Psoas muscle (tissue), 7 donors: ENCODE measurements at regions not wholly inside any gene's neighbourhood (a gene's known extent, or its start where the extent isn't known, plus 50 kb on each side); places are given as distances from the start of the nearest gene placed in this dataset.
"Not testable (repeated sequence)": the region's sequence is repeated elsewhere in the genome, so short reads cannot be mapped to it uniquely, and the experiment has no call there.

ENCODE experiments used
- ATAC-seq, 4 donors: fragments of 200-7000 bp; cut with Tn5 transposase; one replicate each; pipeline ENCODE4 v1.9.1; 2020; ENCODE audit warnings: moderate library complexity in 3 of 4, mild to moderate bottlenecking in 2 of 4
- DNase-seq, 2 donors: peaks; one replicate each; pipeline ENCODE4 v3.0.0-alpha.2; 2020
- H3K27ac ChIP-seq: fragments of 200-600 bp; one replicate; pipeline ENCODE4 v1.8.0; 2022
- H3K27me3 ChIP-seq, 3 donors: fragments of 200-600 bp in 1 of 3; one replicate each; pipeline versions ENCODE4 v1.6.1 to v1.8.0; 2013 to 2022; ENCODE audit warnings: low read length in 2 of 3, mild to moderate bottlenecking in 2 of 3, moderate library complexity in 1 of 3; ENCODE audit not compliant: insufficient read depth in 3 of 3
- H3K36me3 ChIP-seq, 2 donors: fragments of 200-600 bp in 1 of 2; one replicate each; pipeline versions ENCODE4 v1.6.1 to v1.8.0; 2013 to 2022; ENCODE audit warnings: low read depth in 1 of 2, mild to moderate bottlenecking in 1 of 2, moderate library complexity in 1 of 2; ENCODE audit not compliant: insufficient read depth in 1 of 2
- H3K4me1 ChIP-seq: fragments of 200-600 bp; one replicate; pipeline ENCODE4 v1.8.0; 2022
- H3K4me3 ChIP-seq: fragments of 200-600 bp; one replicate; pipeline ENCODE4 v1.8.0; 2022; ENCODE audit warnings: mild to moderate bottlenecking
- H3K9me3 ChIP-seq: fragments of 200-600 bp; one replicate; pipeline ENCODE4 v1.8.0; 2022
- CTCF ChIP-seq: fragments of 200-600 bp; IDR thresholded peaks from one replicate; pipeline ENCODE4 v1.8.0; 2022; ENCODE audit warnings: antibody characterized with exemption
- WGBS, 3 donors: extraction: QIAGEN DNeasy Blood & Tissue Kit; methylation state at CpG; one replicate each; pipeline versions ENCODE4 v1.1.6 to v1.1.7; 2013; 5-methylcytosine and 5-hydroxymethylcytosine counted together
- intact Hi-C, 2 donors: fragments of 100-400 bp; cut with DNase I; formaldehyde crosslinking; loops; one replicate each; pipeline versions ENCODE4 v1.11.0 to v1.14.2; 2022
- donor health status: healthy with polysubstance abuse.
- donor health status: DM: no; HTN: no; CAD: no; lungs with moderate emphysema.
- donor health status: Bipolar disorder and iron deficiency.
- donor health status: healthy.
- donor health status: DM: yes; HTN: yes; CAD: no.
- donor health status: DM: no; HTN: no; CAD: no.
- donor health status: DM: yes; HTN: yes; CAD: no.

- no peaks in the 10 kb centered on the region for H3K36me3 ChIP-seq
- TF ChIP-seq CTCF: no peak
- no peak overlapping the region for H3K4me3 ChIP-seq
- no peaks in the 10 kb centered on the region for H3K27me3 ChIP-seq
- no peak for DNase-seq
- no peak overlapping the region for H3K27ac ChIP-seq
- intact Hi-C loops: no loop called here
- H3K9me3 ChIP-seq: no peaks in the 10 kb centered on the region
- no peak for ATAC-seq
- no peaks in the 10 kb centered on the region for H3K4me1 ChIP-seq
- WGBS, 3 donors: 42 to 57% (median 47%) methylated on average over 3 of the region's 3 CpGs
Measured at GRCh38 chr7:130803127-130803526, 69.1 kb upstream of the KLF14 start.

- WGBS, 3 donors: 42 to 50% (median 42%) methylated on average over 3 of the region's 3 CpGs
- Histone ChIP-seq H3K27me3 (no peaks in the 10 kb centered on the region), H3K36me3 (no peaks in the 10 kb centered on the region), H3K9me3 (no peaks in the 10 kb centered on the region), H3K4me3 (no peak overlapping the region), H3K27ac (no peak overlapping the region), H3K4me1 (no peaks in the 10 kb centered on the region)
- DNase-seq (no peak), ATAC-seq (no peak)
- no peak for TF ChIP-seq CTCF
- intact Hi-C loops: no loop called here
Measured at GRCh38 chr7:130804220-130804619, 70.2 kb upstream of the KLF14 start.

GRCh38 chr7:130812819-130813218, 78.8 kb upstream of the KLF14 start:
- H3K27ac ChIP-seq, H3K4me3 ChIP-seq, ATAC-seq, DNase-seq, H3K4me1 ChIP-seq, H3K36me3 ChIP-seq, H3K9me3 ChIP-seq, intact Hi-C loops, H3K27me3 ChIP-seq: not testable (repeated sequence)
- 86 to 94% (median 91%) methylated on average over 4 of the region's 4 CpGs for WGBS, 3 donors

GRCh38 chr7:130814778-130815335, 80.8 kb upstream of the KLF14 start:
- no peaks in the 10 kb centered on the region for H3K27me3 ChIP-seq
- ATAC-seq (no peak), DNase-seq (no peak)
- no peak overlapping the region for H3K4me3 ChIP-seq
- no peak for TF ChIP-seq CTCF
- H3K36me3 ChIP-seq: no peaks in the 10 kb centered on the region
- H3K4me1 ChIP-seq: no peaks in the 10 kb centered on the region
- 57 to 67% (median 59%) methylated on average over 2 of the region's 2 CpGs for WGBS, 3 donors
- no peaks in the 10 kb centered on the region for H3K9me3 ChIP-seq
- intact Hi-C loops: no loop called here
- H3K27ac ChIP-seq: no peak overlapping the region

- DNase-seq (no peak), ATAC-seq (no peak)
- Histone ChIP-seq H3K4me3 (no peak overlapping the region), H3K4me1 (no peaks in the 10 kb centered on the region), H3K36me3 (no peaks in the 10 kb centered on the region), H3K27me3 (no peaks in the 10 kb centered on the region), H3K27ac (no peak overlapping the region), H3K9me3 (no peaks in the 10 kb centered on the region)
- intact Hi-C loops: no loop called here
- TF ChIP-seq CTCF: no peak
- WGBS, 3 donors: 76 to 80% (median 77%) methylated on average over 2 of the region's 2 CpGs
Measured at GRCh38 chr7:130818056-130818455, 84.0 kb upstream of the KLF14 start.
